ENCODE measurements at regions not wholly inside any gene's neighbourhood (a gene's known extent, or its start where the extent isn't known, plus 50 kb on each side); places are given as distances from the start of the nearest gene placed in this dataset.

GRCh38 chr5:8721536-8721935, 824.3 kb downstream of the SEMA5A start:
- TF ChIP-seq ZFX (IDR thresholded peaks at IDR 0.05): no peak
- no peak for TF ChIP-seq CTCF (conservative IDR thresholded peaks at IDR 0.05)

Measured in C4-2B (cell line).